Glomerular visceral epithelial cell (primary cell): ENCODE measurements at regions not wholly inside any gene's neighbourhood (a gene's known extent, or its start where the extent isn't known, plus 50 kb on each side); places are given as distances from the start of the nearest gene placed in this dataset.
A peak's percentile ranks its signal among the peaks of the same experiment; 100 is the strongest.
"Not testable (repeated sequence)": the region's sequence is repeated elsewhere in the genome, so short reads cannot be mapped to it uniquely, and the experiment has no call there.

Source experiments
- DNase-seq: peaks from one replicate; pipeline ENCODE4 v3.0.0-alpha.2; 2016; ENCODE audit errors: extremely low spot score

DNA sequence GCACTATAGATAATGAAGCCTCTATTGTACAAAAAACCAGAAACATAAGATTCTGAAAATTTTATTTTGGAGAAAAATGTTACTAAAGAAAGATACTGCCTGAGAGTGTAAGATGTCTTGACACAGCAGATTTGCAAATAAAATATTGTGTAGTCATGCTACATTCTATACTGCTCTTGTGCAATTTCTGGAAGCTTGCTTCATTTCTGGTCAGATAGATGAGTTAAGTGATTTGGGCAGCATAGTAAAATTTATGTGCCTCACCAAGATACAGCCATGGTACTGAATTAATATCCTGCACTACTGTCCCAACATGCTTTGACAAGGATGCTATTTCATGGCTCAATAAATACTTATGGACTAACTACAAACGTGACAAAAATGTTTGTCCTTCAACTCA is 55.1 kb upstream of the STARD13 start:
- DNase-seq: no peak

GRCh38 chr13:33341861-33342452 is 56.4 kb upstream of the STARD13 start:
- no peak for DNase-seq

GRCh38 chr13:33345842-33346241 is 60.3 kb upstream of the STARD13 start:
- DNase-seq: no peak

GRCh38 chr13:33347861-33348260 is 62.3 kb upstream of the STARD13 start:
- no peak for DNase-seq

DNA sequence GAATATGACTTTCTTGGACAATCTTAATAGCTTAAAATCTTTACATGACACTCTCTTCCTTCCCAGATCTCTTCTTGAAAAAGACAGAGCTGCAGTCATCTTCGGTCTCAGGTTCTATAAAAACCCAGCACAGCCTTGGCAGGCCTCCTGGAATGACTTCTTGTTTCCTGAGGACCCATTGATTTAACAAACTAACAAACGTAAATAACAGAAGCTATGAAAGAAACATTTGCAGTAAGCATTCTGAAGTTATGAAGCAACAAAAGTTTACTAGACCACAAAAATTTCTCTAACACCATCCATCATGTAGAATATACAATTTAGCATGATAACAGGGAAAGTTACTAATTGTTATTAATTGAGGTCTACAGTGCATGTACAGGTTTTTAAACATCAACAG is 62.8 kb upstream of the STARD13 start:
- DNase-seq: no peak

- peak; percentile 22 for DNase-seq
Observed at GRCh38 chr13:33349288-33349985, 63.9 kb upstream of the STARD13 start.

DNA sequence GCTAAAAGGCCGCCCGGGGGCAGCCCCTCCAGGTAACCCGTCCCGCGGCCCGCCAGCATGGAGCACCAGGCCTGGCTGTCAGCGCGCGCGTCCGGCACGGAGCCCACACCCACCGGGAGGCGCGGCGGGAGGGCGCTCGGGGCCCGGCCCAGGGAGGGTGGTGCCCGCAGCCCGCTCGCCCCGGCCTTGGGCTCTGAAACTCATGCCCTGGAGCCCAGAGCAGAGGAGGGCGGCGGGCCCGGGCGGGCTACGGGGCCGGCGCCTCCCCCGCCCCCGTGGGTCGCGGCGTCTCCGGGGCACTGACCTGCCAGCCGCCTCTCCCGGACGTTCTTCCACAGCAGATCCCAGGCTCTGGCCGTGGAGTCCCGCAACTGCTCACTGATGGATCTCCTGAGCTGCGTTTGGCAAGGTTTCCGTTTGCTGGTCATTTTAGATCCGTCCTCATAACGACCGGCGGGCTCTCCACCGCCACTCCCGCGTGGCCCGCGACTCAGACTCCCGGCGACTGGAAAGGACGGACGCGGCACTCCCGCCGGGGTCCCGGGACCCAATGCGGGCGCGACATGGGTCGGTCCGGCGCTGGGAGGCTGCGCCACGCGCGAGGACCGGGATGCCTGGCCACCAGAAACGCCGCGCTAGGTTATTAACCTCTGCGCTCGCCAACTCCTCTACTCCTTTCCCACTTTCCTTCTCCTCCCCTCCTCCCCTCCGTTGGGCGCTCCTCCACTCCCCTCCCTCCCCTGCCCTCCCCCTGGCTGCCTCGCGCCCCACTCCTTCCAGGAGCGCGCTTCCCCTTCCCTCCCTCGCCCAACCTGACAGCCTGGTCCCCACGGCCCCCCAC is 64.7 kb upstream of the STARD13 start:
- DNase-seq: peak; percentile 56

- DNase-seq: peak; percentile 67
Observed at GRCh38 chr13:33351319-33351718, 65.8 kb upstream of the STARD13 start.

DNA sequence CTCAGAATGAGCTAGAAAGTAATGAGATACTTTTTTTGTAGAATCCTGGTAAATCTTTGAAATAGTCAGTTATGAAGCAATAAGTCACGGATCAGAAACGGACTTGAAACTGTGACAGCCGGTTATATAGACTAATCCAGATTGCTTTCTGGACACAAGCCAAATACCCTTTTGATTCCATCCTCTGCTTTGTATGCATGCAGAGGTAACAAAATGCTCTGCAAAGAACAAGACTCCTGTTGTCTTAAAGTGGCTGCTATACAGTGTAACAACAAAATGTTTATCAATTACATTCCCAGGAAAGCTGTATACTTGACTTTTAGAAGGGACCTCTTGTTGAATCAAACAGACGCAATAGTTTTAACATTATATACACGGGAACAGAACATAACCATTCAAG is 66.5 kb upstream of the STARD13 start:
- no peak for DNase-seq

DNA sequence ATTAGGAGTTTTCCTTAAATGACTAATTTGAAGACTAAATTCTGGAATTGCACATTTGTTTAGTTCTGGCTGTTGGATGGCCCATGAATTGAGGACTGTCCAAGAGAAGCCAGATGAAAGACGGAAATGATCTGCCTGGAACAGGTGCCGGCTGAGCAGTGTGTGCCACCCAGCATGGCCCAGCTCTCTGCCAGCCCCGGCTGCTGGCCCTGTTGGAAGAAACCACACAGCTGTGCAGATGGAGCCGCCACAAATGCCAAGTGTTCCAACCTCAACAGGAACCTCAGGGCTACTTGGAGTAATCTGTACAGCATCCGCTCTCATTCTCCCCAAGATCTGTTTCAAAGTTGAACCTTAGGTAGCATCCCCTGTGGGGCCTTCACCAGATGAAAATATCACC is 67.0 kb upstream of the STARD13 start:
- no peak for DNase-seq

DNA sequence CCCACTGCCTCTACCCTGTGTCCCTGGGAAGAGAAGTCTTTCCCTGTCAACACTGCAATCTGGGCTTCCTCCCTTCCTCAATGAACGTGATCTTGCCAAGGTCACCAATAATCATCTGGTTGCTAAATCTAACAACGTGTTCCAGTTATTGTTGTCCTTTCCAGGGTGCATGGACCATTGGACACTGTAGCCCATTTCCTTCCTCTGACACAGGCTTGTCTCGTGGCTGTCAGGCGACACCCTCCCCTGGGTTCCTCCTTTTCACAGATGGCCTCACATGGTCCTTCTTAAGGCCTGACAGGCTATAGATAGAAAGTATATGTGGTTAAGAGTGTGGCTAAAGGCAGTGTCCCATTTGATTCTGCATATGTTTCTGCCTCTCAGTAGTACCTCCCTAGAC is 67.7 kb upstream of the STARD13 start:
- DNase-seq: no peak

DNA sequence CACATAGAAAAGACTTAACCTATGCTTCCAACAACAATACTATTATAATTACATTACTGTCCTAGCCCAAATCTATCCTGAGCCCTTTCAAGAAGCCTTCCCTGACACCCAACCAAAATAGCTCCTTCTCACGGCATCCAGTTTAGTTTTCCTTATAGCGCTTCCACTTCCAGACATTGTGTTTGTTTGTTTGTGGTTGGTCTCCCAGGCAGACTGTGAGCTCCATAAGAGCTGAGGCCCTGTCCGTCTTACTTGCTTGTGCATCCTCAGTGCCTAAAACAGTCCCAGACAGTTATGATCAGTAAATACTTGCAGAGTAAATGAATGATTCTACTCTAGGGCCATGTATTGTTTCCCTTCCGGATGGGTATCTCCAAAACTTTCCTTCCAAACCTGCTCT is 68.1 kb upstream of the STARD13 start:
- no peak for DNase-seq

GRCh38 chr13:33355201-33355895 is 69.8 kb upstream of the STARD13 start:
- no peak for DNase-seq

GRCh38 chr13:33358076-33358475 is 72.5 kb upstream of the STARD13 start:
- DNase-seq: not testable (repeated sequence)

DNA sequence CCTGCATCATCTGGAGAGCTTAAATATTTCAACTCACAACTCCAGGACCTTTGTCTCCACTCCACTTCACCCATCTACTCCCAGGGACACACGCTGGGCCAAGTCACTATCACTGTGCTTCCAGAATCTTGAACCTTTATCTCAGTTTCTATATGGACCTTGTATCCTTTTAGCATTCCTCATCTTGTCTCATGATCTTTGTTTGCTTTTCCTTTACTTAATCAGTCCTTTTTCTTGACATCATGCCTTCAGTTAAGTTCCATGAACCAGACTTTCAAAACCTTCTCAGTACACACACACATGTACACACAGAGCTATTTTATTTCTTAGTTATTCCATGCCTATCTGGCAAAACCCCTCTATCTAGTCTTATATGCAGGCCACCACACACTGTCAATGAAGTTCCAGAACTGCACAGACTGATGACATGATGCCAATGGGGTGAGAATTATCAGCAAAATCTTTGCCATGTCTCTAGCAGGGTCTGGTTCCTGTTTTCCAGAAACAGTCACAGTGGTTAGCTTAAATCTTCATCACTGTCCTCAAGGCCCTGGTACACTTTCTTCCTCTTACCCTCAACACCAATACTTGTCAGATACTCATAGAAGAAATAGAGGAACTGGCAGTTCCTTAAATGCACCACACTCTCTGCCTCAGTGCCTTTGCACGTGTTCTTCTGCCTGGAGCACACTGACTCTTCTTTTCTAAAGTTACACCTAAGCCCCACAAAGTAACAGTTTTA is 77.6 kb upstream of the STARD13 start:
- no peak for DNase-seq

DNA sequence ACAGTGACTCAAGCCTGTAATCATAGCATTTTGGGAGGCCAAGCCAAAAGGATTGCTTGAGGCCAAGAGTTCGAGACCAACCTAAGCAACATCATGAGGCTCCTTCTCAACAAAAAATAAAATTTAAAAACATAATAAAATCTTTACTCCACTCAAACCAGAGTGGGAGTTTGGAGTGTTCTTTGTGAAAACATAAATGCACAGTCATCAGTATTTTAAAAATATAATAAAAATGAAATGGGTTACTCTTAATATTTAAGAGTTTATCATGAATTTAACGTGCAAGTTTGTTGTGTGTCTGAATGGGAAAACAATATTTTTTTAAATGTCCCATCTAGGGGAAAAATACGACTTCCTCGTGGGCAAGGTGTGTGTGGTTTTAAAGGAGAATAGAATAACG is 78.6 kb upstream of the STARD13 start:
- DNase-seq: no peak

- no peak for DNase-seq
Observed at GRCh38 chr13:33366469-33367062, 81.0 kb upstream of the STARD13 start.

DNA sequence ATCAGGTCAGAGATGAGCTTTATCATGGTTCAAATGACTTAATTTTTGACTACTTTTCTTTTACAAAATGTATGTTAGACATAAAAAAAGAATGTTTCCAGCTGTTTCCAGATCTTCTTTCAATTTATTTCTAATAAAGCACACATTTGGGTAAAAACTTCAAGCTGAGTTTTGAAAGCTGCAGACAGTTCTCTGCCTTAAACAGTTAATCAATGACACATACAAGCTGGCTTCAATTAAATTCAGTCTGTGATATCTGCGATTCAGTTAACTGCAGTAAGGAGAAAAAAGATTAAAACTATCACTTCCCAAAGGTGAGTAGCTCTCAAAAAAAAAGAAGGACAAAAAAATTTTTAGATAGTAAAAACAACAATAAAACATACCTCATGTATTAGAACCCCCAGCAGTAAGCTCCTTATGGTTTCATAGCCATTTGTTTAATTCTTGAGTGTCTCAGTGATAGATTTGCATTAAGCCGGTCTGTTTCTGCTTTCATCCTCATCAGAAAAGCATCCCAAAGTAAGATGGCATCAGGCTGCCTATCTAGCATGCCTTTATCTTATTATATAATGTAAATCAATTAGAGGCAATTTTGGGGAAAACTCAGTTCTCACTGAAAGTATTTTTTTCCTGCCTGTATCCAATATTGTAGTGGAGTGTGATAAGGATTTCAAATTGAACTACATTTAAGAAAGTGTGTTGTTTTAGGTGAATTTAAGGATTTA is 81.8 kb upstream of the STARD13 start:
- DNase-seq: no peak

- no peak for DNase-seq
Observed at GRCh38 chr13:33367926-33368325, 82.4 kb upstream of the STARD13 start.

- no peak for DNase-seq
Observed at GRCh38 chr13:33369073-33369472, 83.5 kb upstream of the STARD13 start.
